Osteoblast (primary cell): ENCODE measurements at regions not wholly inside any gene's neighbourhood (a gene's known extent, or its start where the extent isn't known, plus 50 kb on each side); places are given as distances from the start of the nearest gene placed in this dataset.

ENCODE experiments used
- DNase-seq: peaks from one replicate; pipeline ENCODE4 v3.0.0; 2011; ENCODE audit warnings: low spot score, mixed read lengths; ENCODE audit not compliant: insufficient read length; ENCODE audit errors: missing footprints
- H2AFZ ChIP-seq: 2 replicates; pipeline ENCODE4 v1.6.0; 2011; ENCODE audit warnings: mild to moderate bottlenecking, low read length
- H3K27ac ChIP-seq: 2 replicates; pipeline ENCODE4 v1.5.1; 2011; ENCODE audit warnings: mild to moderate bottlenecking, low read depth, low read length, moderate library complexity
- H3K27me3 ChIP-seq: 2 replicates; pipeline ENCODE4 v1.6.0; 2012; ENCODE audit warnings: mild to moderate bottlenecking, control low read depth, inconsistent platforms, low read length, moderate library complexity; ENCODE audit not compliant: insufficient read depth
- H3K36me3 ChIP-seq: 2 replicates; pipeline ENCODE4 v1.5.1; 2011; ENCODE audit warnings: mild to moderate bottlenecking, low read length, control low read depth, moderate library complexity; ENCODE audit not compliant: insufficient read depth
- H3K4me1 ChIP-seq: 2 replicates; pipeline ENCODE4 v1.5.1; 2011; ENCODE audit warnings: mild to moderate bottlenecking, low read length, control low read depth, moderate library complexity; ENCODE audit not compliant: insufficient read depth
- H3K4me2 ChIP-seq: 2 replicates; pipeline ENCODE4 v1.6.0; 2011; ENCODE audit warnings: mild to moderate bottlenecking, low read length; ENCODE audit not compliant: insufficient read depth
- H3K4me3 ChIP-seq: fragments of 200-600 bp; sonication (generic); 3 replicates; pipeline ENCODE4 v1.5.1; 2012; ENCODE audit warnings: mild to moderate bottlenecking, low read length, inconsistent platforms; ENCODE audit not compliant: insufficient read depth
- H3K79me2 ChIP-seq: 2 replicates; pipeline ENCODE4 v1.6.0; 2012; ENCODE audit warnings: mild to moderate bottlenecking, low read length, control low read depth, inconsistent platforms; ENCODE audit not compliant: insufficient read depth
- H3K9me3 ChIP-seq: 2 replicates; pipeline ENCODE4 v1.5.1; 2011; ENCODE audit warnings: low read depth, low read length, control low read depth
- H4K20me1 ChIP-seq: 2 replicates; pipeline ENCODE4 v1.6.0; 2012; ENCODE audit warnings: mild to moderate bottlenecking, low read length, control low read depth; ENCODE audit not compliant: insufficient read depth
- CTCF ChIP-seq: IDR thresholded peaks from 2 replicates; pipeline ENCODE4 v1.5.1; 2011; ENCODE audit warnings: mild to moderate bottlenecking, low read depth, low read length, moderate library complexity; ENCODE audit errors: extremely low read depth

- H3K4me1 ChIP-seq, result no peaks in the 10 kb centered on the region
- H3K4me2 ChIP-seq, result no peak overlapping the region
- no peak for TF ChIP-seq CTCF
- H3K27me3 ChIP-seq, result no peaks in the 10 kb centered on the region
- no peak overlapping the region for H3K27ac ChIP-seq
- peaks cover 3% of the 10 kb centered on the region for H3K9me3 ChIP-seq
- H3K79me2 ChIP-seq, result no peaks in the 10 kb centered on the region
- H2AFZ ChIP-seq, result no peak overlapping the region
- no peaks in the 10 kb centered on the region for H4K20me1 ChIP-seq
- H3K4me3 ChIP-seq, result no peak overlapping the region
- no peak for DNase-seq
- H3K36me3 ChIP-seq, result no peaks in the 10 kb centered on the region
Observed at GRCh38 chrX:5015451-5015850, 1213.2 kb downstream of the NLGN4X start.

- Histone ChIP-seq H3K27ac (no peak overlapping the region), H2AFZ (no peak overlapping the region), H3K36me3 (no peaks in the 10 kb centered on the region), H3K79me2 (no peaks in the 10 kb centered on the region), H3K27me3 (no peaks in the 10 kb centered on the region), H3K4me1 (no peaks in the 10 kb centered on the region), H3K4me3 (no peak overlapping the region), H4K20me1 (no peaks in the 10 kb centered on the region), H3K9me3 (no peaks in the 10 kb centered on the region), H3K4me2 (no peak overlapping the region)
- DNase-seq, result no peak
- no peak for TF ChIP-seq CTCF
Observed at GRCh38 chrX:4994855-4995254, 1233.8 kb downstream of the NLGN4X start.

GRCh38 chrX:4978613-4979012 is 1250.1 kb downstream of the NLGN4X start:
- H3K4me2 ChIP-seq, result no peak overlapping the region
- no peak for TF ChIP-seq CTCF
- H2AFZ ChIP-seq, result no peak overlapping the region
- H3K27ac ChIP-seq, result no peak overlapping the region
- peaks cover 4% of the 10 kb centered on the region for H3K9me3 ChIP-seq
- H3K27me3 ChIP-seq, result no peaks in the 10 kb centered on the region
- no peak for DNase-seq
- H3K36me3 ChIP-seq, result no peaks in the 10 kb centered on the region
- no peaks in the 10 kb centered on the region for H3K4me1 ChIP-seq
- H4K20me1 ChIP-seq, result no peaks in the 10 kb centered on the region
- H3K4me3 ChIP-seq, result no peak overlapping the region
- no peaks in the 10 kb centered on the region for H3K79me2 ChIP-seq

- no peak for TF ChIP-seq CTCF
- Histone ChIP-seq H3K9me3 (peaks cover 5% of the 10 kb centered on the region), H3K4me3 (no peak overlapping the region), H3K36me3 (no peaks in the 10 kb centered on the region), H2AFZ (no peak overlapping the region), H3K27ac (no peak overlapping the region), H3K79me2 (no peaks in the 10 kb centered on the region), H3K27me3 (no peaks in the 10 kb centered on the region), H3K4me2 (no peak overlapping the region), H4K20me1 (no peaks in the 10 kb centered on the region), H3K4me1 (no peaks in the 10 kb centered on the region)
- DNase-seq, result no peak
Observed at GRCh38 chrX:4971646-4972045, 1257.0 kb downstream of the NLGN4X start.
